Heart right ventricle (tissue), 16 donors: ENCODE measurements at regions not wholly inside any gene's neighbourhood (a gene's known extent, or its start where the extent isn't known, plus 50 kb on each side); places are given as distances from the start of the nearest gene placed in this dataset.
"Not testable (repeated sequence)": the region's sequence is repeated elsewhere in the genome, so short reads cannot be mapped to it uniquely, and the experiment has no call there.

Experiments used
- ATAC-seq, 8 donors: fragments of 200-7000 bp; cut with Tn5 transposase; one replicate each; pipeline ENCODE4 v1.9.1; 2020; ENCODE audit warnings: mild to moderate bottlenecking in 8 of 8, moderate library complexity in 8 of 8, moderate number of reproducible peaks in 1 of 8
- DNase-seq, 2 donors: peaks; one replicate each; pipeline ENCODE4 v3.0.0-alpha.2; 2020
- H3K27ac ChIP-seq, 10 donors: fragments of 200-600 bp; sonication (generic) in 2 of 10; one replicate each; pipeline versions ENCODE4 v1.5.0 to v1.8.0; 2020 to 2022; ENCODE audit warnings: mild to moderate bottlenecking in 3 of 10
- H3K27me3 ChIP-seq, 7 donors: fragments of 200-600 bp; one replicate each; pipeline ENCODE4 v1.8.0; 2021 to 2022; ENCODE audit warnings: mild to moderate bottlenecking in 2 of 7
- H3K36me3 ChIP-seq, 9 donors: fragments of 200-600 bp; sonication (generic) in 1 of 9; one replicate each; pipeline versions ENCODE4 v1.5.0 to v1.8.0; 2020 to 2022; ENCODE audit warnings: mild to moderate bottlenecking in 2 of 9
- H3K4me1 ChIP-seq, 9 donors: fragments of 200-600 bp; sonication (generic) in 1 of 9; one replicate each; pipeline versions ENCODE4 v1.5.0 to v1.8.0; 2020 to 2022; ENCODE audit warnings: mild to moderate bottlenecking in 4 of 9
- H3K4me3 ChIP-seq, 10 donors: fragments of 200-600 bp; sonication (generic) in 2 of 10; one replicate each; pipeline versions ENCODE4 v1.5.0 to v1.8.0; 2020 to 2022; ENCODE audit warnings: mild to moderate bottlenecking in 7 of 10, moderate library complexity in 2 of 10
- H3K9me3 ChIP-seq, 11 donors: fragments of 200-600 bp in 10 of 11; sonication (generic) in 2 of 11; one replicate each; pipeline versions ENCODE4 v1.5.0 to v1.8.0; 2013 to 2022; ENCODE audit warnings: mild to moderate bottlenecking in 2 of 11, control low read depth in 1 of 11, moderate library complexity in 1 of 11
- CTCF ChIP-seq, 9 donors: fragments of 200-600 bp; sonication (generic) in 2 of 9; IDR thresholded peaks; one replicate each; pipeline versions ENCODE4 v1.5.0 to v1.8.0; 2021 to 2022; ENCODE audit warnings: antibody characterized with exemption in 9 of 9, mild to moderate bottlenecking in 5 of 9, moderate library complexity in 1 of 9
- WGBS, 2 donors: extraction: QIAGEN DNeasy Blood & Tissue Kit; methylation state at CpG; one replicate each; pipeline ENCODE4 v1.1.7; 2013; ENCODE audit warnings: inconsistent platforms in 1 of 2; 5-methylcytosine and 5-hydroxymethylcytosine counted together
- intact Hi-C, 10 donors: fragments of 100-400 bp; cut with DNase I; formaldehyde crosslinking; loops; one replicate each; pipeline versions ENCODE4 v1.11.1 to v1.14.2; 2022
- donor health status: Arrhythmogenic right ventricular cardiomyopathy.
- donor health status: ischemic (EF 13 %, LVEDD 7.1; RV severe dilation, severe dysfunction).
- donor health status: healthy with polysubstance abuse.
- donor health status: DM: no; HTN: yes; CAD: no.
- donor health status: DM: no; HTN: no; CAD: no.
- donor health status: ischemic (EF 25% LVEDD 6.9; RV normal size, moderate dysfunction).
- donor health status: ischemic (EF 25% LVEDD 5.7; RV mildly dilated, moderate dysfunction).
- donor health status: healthy.
- donor health status: DM: yes; HTN: yes; CAD: no.
- donor health status: Ischemic cardiomyopathy.
- donor health status: ischemic (EF 35%, LVEDD 5.7; RV mildly dilated, moderate dysfunction).
- donor health status: nonischemic (EF 11% LVEDD 7.7; RV severe dilation, severe dysfunction).
- donor health status: DM: yes; HTN: yes; CAD: no.
- donor health status: PGD.
- donor health status: ischemic (EF 29% LVEDD 5.4; RV normal size, mild dysfunction).
- donor health status: nonischemic (EF 23%, LVEDD 6.1; RV moderate dilation, normal function).

- TF ChIP-seq CTCF (IDR thresholded peaks at IDR 0.05), result no peak
- Histone ChIP-seq H3K36me3 (no peaks in the 10 kb centered on the region), H3K27me3 (no peaks in the 10 kb centered on the region), H3K4me1 (no peaks in the 10 kb centered on the region), H3K4me3 (no peak overlapping the region), H3K27ac (peak overlapping the region in 1 of 10 donors; percentile 27), H3K9me3 (peaks cover 0 to 37% (median 0%) of the 10 kb centered on the region in 11 donors)
- intact Hi-C loops, result no loop called here
- DNase-seq (no peak), ATAC-seq (peak in 1 of 8 donors; percentile 69)
- 44 to 57% methylated on average over 4 of the region's 4 CpGs for WGBS, 2 donors
These were observed 456.2 kb upstream of the MGAT4C start for GRCh38 chr12:86712425-86712843.

- Histone ChIP-seq H3K27me3 (no peaks in the 10 kb centered on the region), H3K4me1 (no peaks in the 10 kb centered on the region), H3K36me3 (no peaks in the 10 kb centered on the region), H3K9me3 (peaks cover 0 to 44% (median 0%) of the 10 kb centered on the region in 11 donors), H3K27ac (no peak overlapping the region), H3K4me3 (no peak overlapping the region)
- intact Hi-C loops, result no loop called here
- DNase-seq, result no peak
- TF ChIP-seq CTCF (IDR thresholded peaks at IDR 0.05), result no peak
- 69 to 84% methylated on average over 1 of the region's 1 CpG for WGBS, 2 donors
- ATAC-seq, result no peak
These were observed 455.5 kb upstream of the MGAT4C start for GRCh38 chr12:86711731-86712130.

- intact Hi-C loops, result no loop called here
These were observed 453.9 kb upstream of the MGAT4C start for GRCh38 chr12:86710109-86710508.

GRCh38 chr12:86709017-86709416, 452.8 kb upstream of the MGAT4C start:
- intact Hi-C loops, result loop anchor here in 1 of 10 donors (5.0 kb wide), 1 partner anchor 1222 kb away; no protein-coding TSS in a partner anchor
- not testable (repeated sequence) for DNase-seq

More at GRCh38 chr12:86710109-86710508, 453.9 kb upstream of the MGAT4C start:
- no peaks in the 10 kb centered on the region for H3K27me3 ChIP-seq
- no peaks in the 10 kb centered on the region for H3K36me3 ChIP-seq
- H3K27ac ChIP-seq, result no peak overlapping the region
- H3K4me1 ChIP-seq, result no peaks in the 10 kb centered on the region
- TF ChIP-seq CTCF (IDR thresholded peaks at IDR 0.05), result no peak
- ATAC-seq (no peak), DNase-seq (no peak)
- H3K9me3 ChIP-seq, result peaks cover 0 to 50% (median 0%) of the 10 kb centered on the region in 11 donors
- no peak overlapping the region for H3K4me3 ChIP-seq

GRCh38 chr12:86698641-86698980, 442.4 kb upstream of the MGAT4C start:
- DNase-seq, result no peak
- H3K36me3 ChIP-seq, result no peaks in the 10 kb centered on the region
- ATAC-seq, result no peak
- peaks cover 0 to 5% (median 0%) of the 10 kb centered on the region in 11 donors for H3K9me3 ChIP-seq
- no peak for TF ChIP-seq CTCF (IDR thresholded peaks at IDR 0.05)
- no peak overlapping the region for H3K27ac ChIP-seq
- WGBS, 2 donors, result 38 to 44% methylated on average over 2 of the region's 2 CpGs
- no peak overlapping the region for H3K4me3 ChIP-seq
- peaks cover 0 to 4% (median 0%) of the 10 kb centered on the region in 9 donors for H3K4me1 ChIP-seq
- intact Hi-C loops, result no loop called here
- no peaks in the 10 kb centered on the region for H3K27me3 ChIP-seq

More at GRCh38 chr12:86709017-86709416, 452.8 kb upstream of the MGAT4C start:
- H3K9me3 ChIP-seq, result peaks cover 0 to 50% (median 0%) of the 10 kb centered on the region in 11 donors
- H3K27me3 ChIP-seq, H3K27ac ChIP-seq, H3K4me3 ChIP-seq, H3K36me3 ChIP-seq, ATAC-seq, H3K4me1 ChIP-seq: not testable (repeated sequence)
- 70 to 74% methylated on average over 3 of the region's 3 CpGs for WGBS, 2 donors
